ENCODE measurements at regions not wholly inside any gene's neighbourhood (a gene's known extent, or its start where the extent isn't known, plus 50 kb on each side); places are given as distances from the start of the nearest gene placed in this dataset.

GRCh38 chr14:101043891-101044290 is 140.4 kb upstream of the RTL1 start:
- no peak overlapping the region for H3K27ac ChIP-seq
- no peak for TF ChIP-seq ZFX (IDR thresholded peaks at IDR 0.05; ENCODE audit: borderline replicate concordance)
- TF ChIP-seq CTCF (IDR thresholded peaks at IDR 0.05): no peak

- TF ChIP-seq ZFX (IDR thresholded peaks at IDR 0.05; ENCODE audit: borderline replicate concordance): no peak
- TF ChIP-seq CTCF (IDR thresholded peaks at IDR 0.05): no peak
These were observed 141.2 kb upstream of the RTL1 start for GRCh38 chr14:101044741-101045140.

GRCh38 chr14:101045511-101045910 is 142.0 kb upstream of the RTL1 start:
- TF ChIP-seq ZFX (IDR thresholded peaks at IDR 0.05; ENCODE audit: borderline replicate concordance): no peak
- no peak for TF ChIP-seq CTCF (IDR thresholded peaks at IDR 0.05)
- no peak overlapping the region for H3K27ac ChIP-seq

More at GRCh38 chr14:101044741-101045140, 141.2 kb upstream of the RTL1 start:
- H3K27ac ChIP-seq: no peak overlapping the region

- TF ChIP-seq ZFX (IDR thresholded peaks at IDR 0.05; ENCODE audit: borderline replicate concordance) (no peak), CTCF (IDR thresholded peaks at IDR 0.05) (no peak)
- no peak overlapping the region for H3K27ac ChIP-seq
These were observed 142.5 kb upstream of the RTL1 start for GRCh38 chr14:101046071-101046470.

- no peak for TF ChIP-seq CTCF (IDR thresholded peaks at IDR 0.05)
- TF ChIP-seq ZFX (IDR thresholded peaks at IDR 0.05; ENCODE audit: borderline replicate concordance): no peak
- H3K27ac ChIP-seq: no peak overlapping the region
These were observed 143.8 kb upstream of the RTL1 start for GRCh38 chr14:101047326-101047725.

- TF ChIP-seq CTCF (IDR thresholded peaks at IDR 0.05): no peak
- no peak for TF ChIP-seq ZFX (IDR thresholded peaks at IDR 0.05; ENCODE audit: borderline replicate concordance)
- no peak overlapping the region for H3K27ac ChIP-seq
These were observed 145.2 kb upstream of the RTL1 start for GRCh38 chr14:101048766-101049165.

- TF ChIP-seq CTCF (IDR thresholded peaks at IDR 0.05): no peak
- TF ChIP-seq ZFX (IDR thresholded peaks at IDR 0.05; ENCODE audit: borderline replicate concordance): no peak
- no peak overlapping the region for H3K27ac ChIP-seq
These were observed 146.0 kb upstream of the RTL1 start for GRCh38 chr14:101049511-101049910.

Data from 22Rv1 (cell line).